ENCODE measurements at regions not wholly inside any gene's neighbourhood (a gene's known extent, or its start where the extent isn't known, plus 50 kb on each side); places are given as distances from the start of the nearest gene placed in this dataset.

GRCh38 chr6:14630016-14630415 lies 512.4 kb downstream of the CD83 start:
- Histone ChIP-seq H3K4me2 (ENCODE audit: control insufficient read depth, insufficient read depth) (no peak overlapping the region), H3K27me3 (replicated peaks in 1 of 2; ENCODE audit: control insufficient read depth in 2 of 2, insufficient read depth in 2 of 2, low read length in 1 of 2) (0 out of 4 replicates have a peak, but pooled peaks cover 0 to 2% of the 10 kb centered on the region in 2 experiments), H4K20me1 (ENCODE audit: control insufficient read depth, insufficient read depth) (no peaks in the 10 kb centered on the region), H3K4me1 (ENCODE audit: control insufficient read depth, insufficient read depth, low read length) (peaks cover under 1% of the 10 kb centered on the region; the same call in 1 of the 2 replicates), H3K79me2 (ENCODE audit: control insufficient read depth, insufficient read depth, low read length) (no peaks in the 10 kb centered on the region), H3K9me3 (replicated peaks; ENCODE audit: control insufficient read depth, insufficient read depth, low read length) (no peaks in the 10 kb centered on the region; the same call in 2 of the 3 replicates), H3K27ac (ENCODE audit: control insufficient read depth, insufficient read depth) (no peak overlapping the region), H3K9ac (ENCODE audit: control insufficient read depth, insufficient read depth, low read length) (no peak overlapping the region), H2AFZ (ENCODE audit: control insufficient read depth, low read depth, low read length) (no peak overlapping the region), H3K4me3 (no peak overlapping the region), H3K36me3 (ENCODE audit: control insufficient read depth in 2 of 2, insufficient read depth in 2 of 2, low read length in 1 of 2) (no peaks in the 10 kb centered on the region)
- ATAC-seq (no peak), DNase-seq (ENCODE audit: low read depth, low spot score) (no peak), FAIRE-seq (no peak)
- RAD21 ChIA-PET (ENCODE audit: unreplicated experiment) = no interaction called here
- intact Hi-C loops (cut with micrococcal nuclease; ENCODE audit: unreplicated experiment) (no loop called here), in situ Hi-C loops (cut with MboI) (no loop called here)
- CTCF ChIA-PET = interaction anchor here (0.5 kb wide), 1 partner anchor 238 kb away, joined by 3 read pairs; no protein-coding TSS in a partner anchor
- TF ChIP-seq ZNF622 (IDR thresholded peaks at IDR 0.05) (no peak), ESRRA (IDR thresholded peaks at IDR 0.05; ENCODE audit: low read length) (no peak), RB1 (IDR thresholded peaks at IDR 0.05; ENCODE audit: borderline replicate concordance) (no peak), NR2F1 (conservative IDR thresholded peaks at IDR 0.05) (no peak), NFXL1 (IDR thresholded peaks at IDR 0.05; ENCODE audit: borderline replicate concordance) (no peak), PAX5 (IDR thresholded peaks at IDR 0.05; ENCODE audit: borderline replicate concordance, low read depth, low read length) (no peak), MEF2B (IDR thresholded peaks at IDR 0.05; ENCODE audit: partially characterized antibody, poor library complexity, severe bottlenecking) (no peak)
- WGBS (ENCODE audit: insufficient coverage, insufficient replicate concordance, low lambda C conversion rate, missing lambda C conversion rate) = 70% methylated on average over 12 of the region's 12 CpGs
- SMC1A ChIA-PET (ENCODE audit: uncharacterized antibody, unreplicated experiment) = interaction anchor here (1.4 kb wide), 1 partner anchor 31 kb away, joined by 8 read pairs; no protein-coding TSS in a partner anchor
- BruUV-seq (replicated peaks) = no TSS peak
- POLR2A ChIA-PET = no interaction called here

- no peak overlapping the region for H3K4me3 ChIP-seq
- WGBS (ENCODE audit: insufficient coverage, insufficient replicate concordance, low lambda C conversion rate, missing lambda C conversion rate) = 10% methylated on average over 3 of the region's 3 CpGs
- TF ChIP-seq ZNF622 (IDR thresholded peaks at IDR 0.05) = no peak
- RAD21 ChIA-PET (ENCODE audit: unreplicated experiment) = interaction anchor here (0.6 kb wide), 1 partner anchor 52 kb away, joined by 3 read pairs; no protein-coding TSS in a partner anchor
- POLR2A ChIA-PET = no interaction called here
- no peak for ATAC-seq
- in situ Hi-C loops (cut with MboI) (no loop called here), intact Hi-C loops (cut with micrococcal nuclease; ENCODE audit: unreplicated experiment) (no loop called here)
- no TSS peak for BruUV-seq (replicated peaks)
- no peak for FAIRE-seq
- H3K9me3 ChIP-seq (replicated peaks; ENCODE audit: control insufficient read depth, insufficient read depth, low read length) = no peaks in the 10 kb centered on the region; the same call in 2 of the 3 replicates
- no peaks in the 10 kb centered on the region for H4K20me1 ChIP-seq (ENCODE audit: control insufficient read depth, insufficient read depth)
- DNase-seq (ENCODE audit: low read depth, low spot score) = no peak
- CTCF ChIA-PET = no interaction called here
- H3K79me2 ChIP-seq (ENCODE audit: control insufficient read depth, insufficient read depth, low read length) = no peaks in the 10 kb centered on the region
- no peaks in the 10 kb centered on the region for H3K27me3 ChIP-seq (replicated peaks in 1 of 2; ENCODE audit: control insufficient read depth in 2 of 2, insufficient read depth in 2 of 2, low read length in 1 of 2)
- H3K4me1 ChIP-seq (ENCODE audit: control insufficient read depth, insufficient read depth, low read length) = peaks cover 26% of the 10 kb centered on the region
- H3K27ac ChIP-seq (ENCODE audit: control insufficient read depth, insufficient read depth) = no peak overlapping the region
- no peak overlapping the region for H3K4me2 ChIP-seq (ENCODE audit: control insufficient read depth, insufficient read depth)
- SMC1A ChIA-PET (ENCODE audit: uncharacterized antibody, unreplicated experiment) = no interaction called here
- H3K36me3 ChIP-seq (ENCODE audit: control insufficient read depth in 2 of 2, insufficient read depth in 2 of 2, low read length in 1 of 2) = no peaks in the 10 kb centered on the region
- H3K9ac ChIP-seq (ENCODE audit: control insufficient read depth, insufficient read depth, low read length) = no peak overlapping the region
- H2AFZ ChIP-seq (ENCODE audit: control insufficient read depth, low read depth, low read length) = no peak overlapping the region
These were observed 515.9 kb downstream of the CD83 start for GRCh38 chr6:14633479-14633878.

Data from GM12878 (cell line).